Right lobe of liver (tissue), 4 donors: ENCODE measurements at regions not wholly inside any gene's neighbourhood (a gene's known extent, or its start where the extent isn't known, plus 50 kb on each side); places are given as distances from the start of the nearest gene placed in this dataset.

ENCODE experiments used
- POLR2A ChIP-seq: fragments of 450-650 bp; IDR thresholded peaks from one replicate; pipeline ENCODE4 v1.6.1; 2017; ENCODE audit warnings: antibody characterized with exemption, mild to moderate bottlenecking
- TF ChIP-seq, protein P1 (sequence below), 4 donors: fragments of 200-600 bp in 3 of 4; fragments of 450-650 bp in 1 of 4; IDR thresholded peaks; one replicate each; pipeline versions ENCODE4 v1.5.1 to v1.8.0; 2016 to 2022; ENCODE audit warnings: antibody characterized with exemption in 4 of 4, mild to moderate bottlenecking in 2 of 4
- donor health status: DM: no; HTN: no; CAD: no.
- donor health status: DM: no; HTN: no; CAD: no.
- donor health status: DM: no; HTN: yes; CAD: no.

DNA sequence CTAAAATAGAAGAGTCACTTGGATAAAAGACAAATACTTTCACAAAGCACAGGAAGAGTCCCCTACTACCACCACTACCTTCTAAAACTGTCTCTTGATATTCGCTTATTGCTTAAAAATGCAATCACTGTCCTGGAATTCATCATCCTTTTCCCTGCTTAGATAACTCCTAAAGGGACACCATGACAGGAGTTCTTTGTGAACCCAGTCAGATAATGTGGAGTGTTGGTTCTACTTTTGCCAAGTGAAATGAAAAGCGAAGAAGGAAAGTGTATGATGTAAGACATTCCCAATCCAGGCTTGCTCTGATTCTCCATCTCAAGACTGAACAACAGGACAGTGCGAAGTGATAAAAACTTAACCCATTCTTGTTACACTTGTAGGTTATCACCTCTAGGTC, 103.0 kb downstream of the MTERF1 start:
- TF ChIP-seq POLR2A: no peak
- TF ChIP-seq, protein P1, sequence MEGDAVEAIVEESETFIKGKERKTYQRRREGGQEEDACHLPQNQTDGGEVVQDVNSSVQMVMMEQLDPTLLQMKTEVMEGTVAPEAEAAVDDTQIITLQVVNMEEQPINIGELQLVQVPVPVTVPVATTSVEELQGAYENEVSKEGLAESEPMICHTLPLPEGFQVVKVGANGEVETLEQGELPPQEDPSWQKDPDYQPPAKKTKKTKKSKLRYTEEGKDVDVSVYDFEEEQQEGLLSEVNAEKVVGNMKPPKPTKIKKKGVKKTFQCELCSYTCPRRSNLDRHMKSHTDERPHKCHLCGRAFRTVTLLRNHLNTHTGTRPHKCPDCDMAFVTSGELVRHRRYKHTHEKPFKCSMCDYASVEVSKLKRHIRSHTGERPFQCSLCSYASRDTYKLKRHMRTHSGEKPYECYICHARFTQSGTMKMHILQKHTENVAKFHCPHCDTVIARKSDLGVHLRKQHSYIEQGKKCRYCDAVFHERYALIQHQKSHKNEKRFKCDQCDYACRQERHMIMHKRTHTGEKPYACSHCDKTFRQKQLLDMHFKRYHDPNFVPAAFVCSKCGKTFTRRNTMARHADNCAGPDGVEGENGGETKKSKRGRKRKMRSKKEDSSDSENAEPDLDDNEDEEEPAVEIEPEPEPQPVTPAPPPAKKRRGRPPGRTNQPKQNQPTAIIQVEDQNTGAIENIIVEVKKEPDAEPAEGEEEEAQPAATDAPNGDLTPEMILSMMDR (IDR thresholded peaks at IDR 0.05): no peak
